ENCODE measurements at regions not wholly inside any gene's neighbourhood (a gene's known extent, or its start where the extent isn't known, plus 50 kb on each side); places are given as distances from the start of the nearest gene placed in this dataset.

DNA sequence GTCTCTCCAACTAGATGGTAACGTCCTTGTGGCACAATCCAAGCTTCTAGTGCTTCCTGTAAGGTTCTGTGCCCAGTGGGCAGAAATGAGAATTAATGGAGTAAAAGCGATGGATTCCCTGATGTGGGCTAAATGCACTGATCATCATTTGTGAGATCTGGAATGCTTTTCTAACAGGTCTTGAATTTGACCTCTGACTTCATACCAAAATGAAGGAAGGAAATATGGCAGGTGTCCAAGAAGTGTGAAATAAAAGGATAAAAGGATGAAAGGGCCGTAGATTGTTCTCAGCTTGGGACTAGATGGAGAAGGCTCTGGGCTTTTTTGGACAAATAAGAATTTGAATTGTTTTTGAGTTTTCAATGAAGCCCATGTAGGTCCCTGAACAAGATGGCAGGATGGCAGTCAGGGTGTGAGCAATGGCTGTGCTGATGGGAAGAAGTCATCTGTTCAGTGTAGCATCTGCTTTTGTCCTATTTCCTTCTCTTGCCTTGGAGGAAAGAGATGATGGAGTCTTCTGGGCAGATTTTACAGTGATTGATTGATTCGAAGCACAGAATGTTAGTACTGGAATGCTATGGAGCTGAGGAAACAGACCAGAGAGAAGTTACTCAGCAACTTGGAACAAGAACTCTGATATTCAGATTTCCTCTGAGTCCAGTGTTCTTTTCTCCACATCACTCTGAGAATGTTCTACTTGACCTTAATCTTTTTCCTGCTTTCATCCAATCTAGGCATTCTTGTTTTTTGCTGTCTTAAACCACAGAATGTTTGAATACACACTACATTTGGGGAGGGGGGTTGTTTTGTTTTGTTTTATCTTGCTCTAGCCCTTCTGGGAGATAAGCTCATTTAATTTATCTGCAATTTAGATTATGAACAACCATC is 286.0 kb downstream of the HLX start:
- no peak for DNase-seq

DNA sequence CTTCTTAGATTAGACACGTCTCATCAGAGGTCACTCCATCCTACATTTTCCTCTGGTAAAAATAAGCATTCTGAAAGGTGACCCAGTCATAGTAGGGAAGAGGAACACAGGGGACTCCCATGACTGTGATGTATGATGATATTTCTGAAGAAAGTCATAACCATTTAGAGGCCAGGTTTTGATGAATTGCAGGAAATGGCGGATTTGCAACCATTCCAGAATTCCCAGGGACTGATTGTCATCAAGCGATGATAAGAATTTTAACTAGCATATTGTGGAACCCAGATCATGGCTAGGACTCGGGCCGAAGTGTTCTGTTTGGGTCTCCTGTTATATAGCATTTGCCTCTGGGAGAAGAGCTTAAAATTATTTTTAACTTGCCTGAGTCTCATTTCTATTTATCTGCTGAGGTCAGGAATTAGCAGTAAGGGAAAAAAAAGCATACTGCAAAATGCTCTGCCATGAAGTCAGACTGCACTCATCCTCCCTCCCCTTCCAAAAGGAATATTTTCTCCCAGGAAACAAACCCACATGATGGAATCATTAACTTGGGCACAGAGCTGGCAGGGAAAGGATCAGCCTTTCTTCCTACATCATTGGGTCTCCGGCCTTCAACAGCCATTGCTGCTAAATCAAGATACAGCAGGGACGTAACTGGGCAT is 286.7 kb downstream of the HLX start:
- DNase-seq, result no peak

DNA sequence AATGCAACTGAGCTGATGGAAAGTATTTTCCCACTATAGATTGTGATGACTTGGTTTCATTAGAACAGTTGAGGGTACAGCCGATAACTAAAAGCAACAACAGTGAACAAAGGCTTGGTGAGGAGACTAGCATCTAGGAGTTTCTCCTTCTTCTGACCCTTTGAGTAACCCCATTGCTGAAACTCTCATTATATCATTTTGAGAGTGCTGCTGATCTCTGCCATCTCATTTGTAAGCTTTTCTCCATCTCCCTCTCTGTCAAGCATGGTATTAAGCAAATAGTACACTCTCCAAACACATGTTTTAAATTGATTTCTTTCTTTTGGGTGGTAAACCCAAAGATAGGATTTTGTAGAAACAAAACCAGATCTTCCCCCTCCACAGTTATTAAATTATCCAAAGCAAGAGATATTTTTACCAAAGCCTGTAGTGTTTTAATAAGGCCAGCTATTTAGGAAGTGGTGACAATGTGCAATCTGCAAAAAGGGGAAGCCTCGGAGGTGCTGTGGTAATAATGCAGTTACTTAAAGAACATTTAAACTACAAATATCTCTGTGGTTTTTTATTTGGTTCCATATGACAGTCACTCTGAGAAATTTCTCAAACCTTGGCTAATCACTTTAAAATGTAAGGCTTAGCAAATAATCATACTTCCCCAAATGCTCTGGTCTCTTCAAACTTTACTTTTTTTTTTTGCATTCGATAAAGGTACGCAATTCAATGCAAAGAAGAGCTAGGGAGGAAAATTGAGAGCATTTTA is 287.5 kb downstream of the HLX start:
- no peak for DNase-seq

- no peak for DNase-seq
Observed at GRCh38 chr1:221169447-221169889, 290.2 kb downstream of the HLX start.

DNA sequence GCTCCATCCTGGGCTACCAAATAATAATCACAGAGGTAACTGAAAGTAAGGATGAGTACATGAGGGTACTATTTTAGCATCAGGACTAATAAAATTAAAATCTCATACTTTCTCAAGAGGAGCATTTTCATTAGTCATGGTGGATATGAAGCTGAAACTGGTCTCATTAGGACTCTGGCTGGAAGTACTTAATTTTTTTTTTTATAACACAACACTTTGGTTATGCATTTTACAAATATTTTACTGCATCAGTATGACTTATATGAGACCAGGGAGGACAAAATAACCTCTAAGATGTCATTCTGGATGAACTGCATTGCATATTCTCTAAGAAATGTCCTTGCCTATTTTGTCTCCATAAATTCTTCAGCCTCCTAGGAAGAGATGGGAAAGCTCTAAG is 290.9 kb downstream of the HLX start:
- DNase-seq, result no peak

- peak; percentile 37 for DNase-seq
Observed at GRCh38 chr1:221171768-221172167, 292.5 kb downstream of the HLX start.

DNA sequence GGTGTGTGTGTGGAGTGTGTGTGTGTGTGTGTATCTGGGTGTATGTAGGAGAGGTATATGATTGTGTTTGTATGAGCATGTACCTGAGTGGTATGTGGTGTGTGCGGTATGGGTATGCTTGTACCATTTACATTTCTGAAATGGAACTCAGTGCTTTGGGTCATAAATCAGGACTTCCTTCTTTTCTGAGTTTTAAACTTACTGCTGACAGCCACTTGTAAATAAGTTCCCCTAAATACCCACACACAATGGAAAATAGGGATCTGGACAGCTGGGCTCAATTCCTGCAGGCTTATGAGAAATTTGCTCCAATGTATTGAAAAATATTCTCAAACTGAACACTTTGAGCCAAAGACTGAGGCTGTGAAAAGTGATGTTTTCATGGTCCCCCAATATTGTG is 293.6 kb downstream of the HLX start:
- DNase-seq, result no peak

DNA sequence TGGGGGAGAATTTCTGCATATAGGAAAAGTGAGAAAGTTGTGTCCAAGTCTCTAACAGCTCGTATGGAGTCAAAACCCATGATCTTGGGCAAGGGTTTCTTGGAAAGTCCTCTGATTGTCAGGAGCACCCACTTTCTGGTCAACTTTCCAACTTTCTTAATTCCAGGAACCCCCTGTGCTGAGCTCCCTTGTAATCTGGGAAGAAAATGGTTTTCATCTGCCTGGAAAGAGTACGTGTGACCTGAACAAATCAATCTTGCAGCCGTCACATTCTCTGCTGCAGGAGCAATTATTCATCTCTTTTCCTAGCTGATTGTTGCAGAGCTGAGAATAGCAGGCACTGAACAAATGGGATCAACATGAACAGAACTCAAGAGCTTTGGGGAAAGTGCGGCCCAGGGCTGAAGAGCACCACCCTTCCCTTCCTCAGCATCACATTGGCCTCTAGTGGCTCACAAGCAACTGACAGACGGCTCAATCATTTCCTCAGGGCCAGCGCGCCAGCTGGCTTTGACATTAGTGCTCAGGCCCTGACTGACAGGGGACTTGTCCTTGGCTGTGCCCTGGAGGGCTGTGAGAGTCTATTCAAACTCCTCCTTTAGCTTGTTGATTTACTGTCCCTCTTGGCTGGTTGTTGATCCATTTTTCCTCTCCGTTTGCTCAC is 295.2 kb downstream of the HLX start:
- DNase-seq, result no peak

DNA sequence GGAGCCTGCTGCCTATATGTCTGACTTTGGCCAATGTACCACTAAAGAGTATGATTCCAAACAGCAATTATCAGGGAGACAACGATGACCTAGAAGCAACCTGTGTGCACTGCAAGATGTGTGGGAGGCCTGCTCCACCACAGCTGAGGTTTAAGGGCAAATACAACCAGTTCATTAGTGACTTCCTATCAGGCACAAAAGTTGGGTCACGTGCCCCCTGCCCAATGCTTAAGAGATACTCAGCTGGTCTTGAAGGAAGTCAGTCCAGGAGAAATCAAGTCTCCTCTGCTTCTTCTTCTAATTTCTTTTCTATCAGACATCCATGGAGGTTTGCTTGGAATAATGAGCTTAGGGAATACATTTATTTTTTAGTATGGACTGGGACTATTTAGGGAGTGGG is 296.0 kb downstream of the HLX start:
- DNase-seq, result no peak

- DNase-seq, result no peak
Observed at GRCh38 chr1:221180704-221181368, 301.6 kb downstream of the HLX start.

DNA sequence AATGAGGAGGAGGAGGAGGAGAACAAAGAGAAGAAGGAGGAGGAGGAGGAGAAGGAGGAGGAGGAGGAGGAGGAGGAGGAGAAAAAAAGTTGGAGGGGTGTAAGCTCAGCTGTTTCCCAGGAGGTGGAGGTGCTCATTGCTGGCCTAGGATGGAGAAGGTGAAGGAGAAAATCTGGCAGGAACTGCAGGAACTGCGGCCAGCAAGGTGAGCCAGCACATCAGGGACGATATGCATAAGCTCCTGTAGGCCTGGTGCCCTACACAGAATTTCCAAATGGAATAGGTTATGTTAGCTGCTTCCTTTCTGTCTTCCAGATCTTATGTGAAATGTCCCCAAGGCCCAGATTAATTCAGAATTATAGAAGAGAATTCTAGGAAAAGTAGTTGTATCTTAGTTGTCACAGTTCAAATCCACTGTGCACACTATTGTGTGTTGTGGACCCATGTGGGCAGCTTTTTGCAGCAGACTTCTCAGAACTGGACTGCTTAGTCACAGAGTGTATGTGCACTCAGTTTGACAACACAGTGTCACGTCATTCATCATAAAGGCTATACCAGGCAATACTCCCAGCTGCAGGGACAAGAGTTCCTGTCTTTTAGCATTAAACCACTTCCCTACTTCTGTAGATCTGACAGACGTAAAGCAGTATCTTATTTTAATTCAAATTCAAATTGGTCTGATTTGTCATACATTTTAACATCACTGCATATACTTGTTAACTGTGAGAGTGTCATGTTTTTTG is 303.7 kb downstream of the HLX start:
- DNase-seq, result no peak

DNA sequence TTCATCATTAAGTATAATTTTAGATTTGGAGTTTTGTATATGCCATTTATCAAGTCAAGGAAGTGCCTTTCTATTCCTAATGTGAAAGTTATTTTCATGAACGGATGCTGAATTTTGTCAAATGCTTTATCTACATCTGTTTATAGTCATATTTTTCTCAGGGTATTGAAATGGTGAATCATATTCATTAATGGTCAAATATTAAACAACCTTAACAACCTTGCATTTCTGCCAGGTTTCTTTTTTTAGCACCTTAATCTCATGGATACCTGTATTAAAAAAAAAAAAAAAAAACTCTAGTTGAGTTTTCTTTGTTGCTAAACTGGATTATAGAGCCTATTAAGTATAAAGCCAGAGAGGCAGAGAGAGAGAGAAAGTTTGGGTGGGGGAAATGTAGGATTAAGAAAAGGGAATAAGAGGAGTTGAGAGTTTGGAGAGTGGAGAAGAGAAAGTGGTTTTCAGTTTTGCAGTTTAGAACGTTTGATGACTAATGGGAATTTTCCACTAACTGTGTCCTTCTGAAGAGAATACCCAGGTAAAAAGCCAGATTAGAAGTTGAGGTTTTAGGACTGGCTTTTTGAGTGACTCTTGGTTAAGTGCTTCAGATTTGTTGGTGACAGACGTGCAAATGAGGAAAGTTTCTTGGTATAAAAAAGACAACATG is 305.0 kb downstream of the HLX start:
- no peak for DNase-seq

GRCh38 chr1:221187174-221187573 is 307.9 kb downstream of the HLX start:
- peak; percentile 30 for DNase-seq

DNA sequence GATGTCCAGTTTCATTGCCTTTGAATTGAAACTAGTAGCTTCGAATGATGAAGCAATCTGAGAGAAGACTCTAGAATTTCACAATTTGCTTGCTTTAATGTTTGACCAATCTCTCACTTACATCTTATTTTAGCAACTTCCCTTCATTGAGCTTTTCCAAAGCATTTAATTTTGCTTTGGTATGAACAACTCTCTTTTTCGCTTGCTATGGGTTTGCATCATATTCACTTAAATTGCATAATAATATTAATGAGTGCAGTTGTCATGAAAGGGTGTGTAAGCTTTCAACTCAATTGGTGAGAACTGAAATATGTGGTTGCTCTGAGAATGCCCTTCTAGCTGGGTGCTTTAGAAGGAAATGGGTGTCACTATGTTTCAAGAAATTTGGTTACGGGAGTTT is 309.2 kb downstream of the HLX start:
- DNase-seq, result no peak

DNA sequence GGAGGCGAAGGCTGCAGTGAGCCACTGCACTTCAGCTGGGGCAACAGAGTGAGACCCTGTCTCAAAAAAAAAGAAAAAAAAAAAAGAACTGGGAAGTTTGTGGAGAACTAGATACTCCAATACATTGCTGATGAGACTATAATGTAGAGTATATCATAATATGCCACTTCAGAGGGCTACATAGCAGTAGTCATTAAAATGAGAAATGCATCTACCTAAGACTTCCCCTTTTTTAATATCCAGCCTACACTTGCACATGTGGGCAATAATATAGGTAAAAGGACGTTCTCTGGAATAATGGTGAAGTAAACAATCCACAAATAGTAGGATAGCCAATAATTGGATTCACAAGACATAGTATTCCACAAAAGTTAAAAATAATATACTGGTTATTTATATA is 311.0 kb downstream of the HLX start:
- DNase-seq, result no peak

- no peak for DNase-seq
Observed at GRCh38 chr1:221192055-221192454, 312.8 kb downstream of the HLX start.

- no peak for DNase-seq
Observed at GRCh38 chr1:221200464-221200863, 321.2 kb downstream of the HLX start.

DNA sequence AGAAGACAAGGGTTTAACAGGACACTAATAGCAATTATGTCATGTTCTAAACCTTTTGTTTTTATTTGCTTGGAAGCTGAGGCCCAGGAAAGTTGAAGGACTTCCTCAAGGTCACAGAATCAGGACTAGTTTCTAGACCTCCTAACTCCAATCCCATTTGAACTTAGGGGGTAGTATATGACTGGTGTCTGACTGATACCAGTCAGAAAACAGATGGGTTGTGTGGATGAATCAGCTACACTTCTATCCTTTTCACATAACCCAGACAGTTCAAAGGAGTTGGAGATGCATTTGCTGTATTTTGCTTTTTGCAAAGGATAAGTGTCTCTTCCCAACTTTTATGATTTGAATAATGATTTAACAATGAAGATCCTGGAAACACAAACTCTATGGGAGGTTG is 322.5 kb downstream of the HLX start:
- no peak for DNase-seq

GRCh38 chr1:221203224-221204054 is 324.2 kb downstream of the HLX start:
- DNase-seq, result peak; percentile 86
